ENCODE measurements at regions not wholly inside any gene's neighbourhood (a gene's known extent, or its start where the extent isn't known, plus 50 kb on each side); places are given as distances from the start of the nearest gene placed in this dataset.
"Not testable (repeated sequence)": the region's sequence is repeated elsewhere in the genome, so short reads cannot be mapped to it uniquely, and the experiment has no call there.

GRCh38 chr1:148222399-148223159 lies 70.5 kb upstream of the NBPF11 start:
- not testable (repeated sequence) for TF ChIP-seq CTCF, POLR2AphosphoS5 (IDR thresholded peaks at IDR 0.05)

Data from prostate gland (tissue), 2 donors.